ENCODE measurements at regions not wholly inside any gene's neighbourhood (a gene's known extent, or its start where the extent isn't known, plus 50 kb on each side); places are given as distances from the start of the nearest gene placed in this dataset.
"Not testable (repeated sequence)": the region's sequence is repeated elsewhere in the genome, so short reads cannot be mapped to it uniquely, and the experiment has no call there.

- in situ Hi-C loops (cut with HindIII; ENCODE audit: low pct_unique_long_range_greater_than_20kb, low sequenced_read_pairs); DNase-seq (ENCODE audit: low read depth, low spot score): not testable (repeated sequence)
Observed at GRCh38 chr2:87409601-87410000, 338.3 kb upstream of the PLGLB2 start.

GRCh38 chr2:87410371-87410770 lies 337.5 kb upstream of the PLGLB2 start:
- in situ Hi-C loops (cut with HindIII; ENCODE audit: low pct_unique_long_range_greater_than_20kb, low sequenced_read_pairs); DNase-seq (ENCODE audit: low read depth, low spot score): not testable (repeated sequence)

- in situ Hi-C loops (cut with HindIII; ENCODE audit: low pct_unique_long_range_greater_than_20kb, low sequenced_read_pairs); DNase-seq (ENCODE audit: low read depth, low spot score): not testable (repeated sequence)
Observed at GRCh38 chr2:87412036-87412820, 335.7 kb upstream of the PLGLB2 start.

- in situ Hi-C loops (cut with HindIII; ENCODE audit: low pct_unique_long_range_greater_than_20kb, low sequenced_read_pairs); DNase-seq (ENCODE audit: low read depth, low spot score): not testable (repeated sequence)
Observed at GRCh38 chr2:87414331-87414730, 333.6 kb upstream of the PLGLB2 start.

DNA sequence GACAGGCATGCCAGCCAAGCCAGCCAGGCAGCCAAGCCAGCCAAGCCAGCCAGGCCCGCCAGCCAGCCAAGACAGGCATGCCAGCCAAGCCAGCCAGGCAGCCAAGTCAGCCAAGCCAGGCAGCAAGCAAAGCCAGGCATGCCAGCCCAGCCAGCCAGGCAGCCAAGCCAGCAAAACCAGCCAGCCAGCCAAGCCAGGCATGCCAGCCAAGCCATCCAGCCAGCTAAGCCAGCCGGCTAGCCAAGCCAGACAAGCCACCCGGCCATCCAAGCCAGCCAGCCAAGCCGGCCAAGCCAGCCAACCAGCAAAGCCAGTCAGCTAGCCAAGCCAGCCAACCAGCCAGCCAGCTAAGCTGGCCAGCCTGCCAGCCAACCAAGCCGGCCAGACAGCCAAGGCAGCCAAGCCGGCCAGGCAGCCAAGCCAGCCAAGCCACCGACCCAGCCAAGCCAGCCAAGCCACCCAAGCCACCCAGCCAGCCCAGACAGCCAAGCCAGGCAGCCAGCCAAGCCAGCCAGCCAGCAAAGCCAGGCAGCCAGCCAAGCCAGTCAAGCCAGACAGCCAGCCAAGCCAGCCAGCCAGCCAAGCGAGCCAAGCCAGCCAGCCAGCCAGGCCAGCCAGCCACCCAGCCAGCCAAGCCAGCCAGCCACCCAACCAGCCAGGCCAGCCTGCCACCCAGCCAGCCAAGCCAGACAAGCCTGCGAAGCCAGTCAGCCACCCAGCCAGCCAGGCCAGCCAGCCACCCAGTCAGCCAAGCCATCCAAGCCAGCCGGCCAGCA lies 332.9 kb upstream of the PLGLB2 start:
- DNase-seq (ENCODE audit: low read depth, low spot score); in situ Hi-C loops (cut with HindIII; ENCODE audit: low pct_unique_long_range_greater_than_20kb, low sequenced_read_pairs): not testable (repeated sequence)

GRCh38 chr2:87415586-87416265 lies 332.2 kb upstream of the PLGLB2 start:
- in situ Hi-C loops (cut with HindIII; ENCODE audit: low pct_unique_long_range_greater_than_20kb, low sequenced_read_pairs); DNase-seq (ENCODE audit: low read depth, low spot score): not testable (repeated sequence)

DNA sequence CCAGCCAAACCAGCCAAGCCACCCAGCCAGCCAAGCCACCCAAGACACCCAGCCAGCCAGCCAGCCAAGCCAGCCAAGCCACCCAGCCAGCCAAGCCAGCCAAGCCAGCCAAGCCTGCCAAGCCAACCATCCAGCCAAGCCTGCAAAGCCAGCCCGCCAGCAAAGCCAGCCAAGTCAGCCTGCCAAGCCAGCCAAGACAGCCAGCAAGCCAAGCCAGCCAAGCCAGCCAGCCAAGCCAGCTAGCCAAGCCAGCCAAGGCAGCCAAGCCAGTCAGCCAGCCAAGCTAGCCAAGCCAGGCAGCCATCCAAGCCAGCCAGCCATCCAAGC lies 331.7 kb upstream of the PLGLB2 start:
- DNase-seq (ENCODE audit: low read depth, low spot score); in situ Hi-C loops (cut with HindIII; ENCODE audit: low pct_unique_long_range_greater_than_20kb, low sequenced_read_pairs): not testable (repeated sequence)

DNA sequence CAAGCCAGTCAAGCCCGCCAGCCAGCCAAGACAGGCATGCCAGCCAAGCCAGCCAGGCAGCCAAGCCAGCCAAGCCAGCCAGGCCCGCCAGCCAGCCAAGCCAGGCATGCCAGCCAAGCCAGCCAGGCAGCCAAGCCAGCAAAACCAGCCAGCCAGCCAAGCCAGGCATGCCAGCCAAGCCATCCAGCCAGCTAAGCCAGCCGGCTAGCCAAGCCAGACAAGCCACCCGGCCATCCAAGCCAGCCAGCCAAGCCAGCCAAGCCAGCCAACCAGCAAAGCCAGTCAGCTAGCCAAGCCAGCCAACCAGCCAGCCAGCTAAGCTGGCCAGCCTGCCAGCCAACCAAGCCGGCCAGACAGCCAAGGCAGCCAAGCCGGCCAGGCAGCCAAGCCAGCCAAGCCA lies 330.7 kb upstream of the PLGLB2 start:
- DNase-seq (ENCODE audit: low read depth, low spot score); in situ Hi-C loops (cut with HindIII; ENCODE audit: low pct_unique_long_range_greater_than_20kb, low sequenced_read_pairs): not testable (repeated sequence)

GRCh38 chr2:87417742-87418567 lies 329.9 kb upstream of the PLGLB2 start:
- in situ Hi-C loops (cut with HindIII; ENCODE audit: low pct_unique_long_range_greater_than_20kb, low sequenced_read_pairs); DNase-seq (ENCODE audit: low read depth, low spot score): not testable (repeated sequence)

DNA sequence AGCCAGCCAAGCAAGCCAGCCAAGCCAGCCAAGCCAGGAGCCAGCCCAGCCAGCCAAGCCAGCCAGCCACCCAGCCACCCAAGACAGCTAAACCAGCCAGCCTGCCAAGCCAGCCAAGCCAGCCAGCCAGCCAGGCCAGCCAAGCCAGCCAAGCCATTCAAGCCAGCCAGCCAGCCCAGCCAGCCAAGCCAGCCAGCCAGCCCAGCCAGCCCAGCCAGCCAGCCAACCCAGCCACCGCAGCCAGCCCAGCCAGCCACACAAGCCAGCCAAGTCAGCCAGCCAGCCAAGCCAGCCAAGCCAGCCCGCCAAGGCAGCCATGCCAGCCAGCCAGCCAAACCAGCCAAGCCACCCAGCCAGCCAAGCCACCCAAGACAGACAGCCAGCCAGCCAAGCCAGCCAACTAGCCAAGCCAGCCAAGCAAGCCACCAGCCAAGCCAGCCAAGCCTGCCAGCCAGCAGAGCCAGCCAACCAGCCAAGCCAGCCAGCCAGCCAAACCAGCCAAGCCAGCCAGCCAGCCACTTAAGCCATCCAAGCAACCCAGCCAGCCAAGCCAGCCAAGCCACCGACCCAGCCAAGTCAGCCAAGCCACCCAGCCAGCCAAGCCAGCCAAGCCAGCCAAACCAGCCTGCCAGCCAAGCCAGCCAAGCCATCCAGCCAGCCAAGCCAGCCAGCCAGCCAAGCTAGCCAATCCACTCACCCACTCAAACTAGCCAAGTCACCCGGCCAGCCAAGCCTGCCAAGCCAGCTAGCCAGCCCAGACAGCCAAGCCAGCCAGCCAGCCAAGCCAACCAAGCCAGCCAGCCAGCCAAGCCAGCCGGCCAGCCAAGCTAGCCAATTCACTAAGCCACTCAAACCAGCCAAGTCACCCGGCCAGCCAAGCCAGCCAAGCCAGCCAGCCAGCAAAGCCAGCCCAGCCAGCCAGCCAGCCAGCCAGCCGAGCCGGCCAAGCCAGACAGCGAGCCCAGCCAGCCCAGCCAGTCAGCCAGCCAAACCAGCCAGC lies 328.8 kb upstream of the PLGLB2 start:
- DNase-seq (ENCODE audit: low read depth, low spot score); in situ Hi-C loops (cut with HindIII; ENCODE audit: low pct_unique_long_range_greater_than_20kb, low sequenced_read_pairs): not testable (repeated sequence)

GRCh38 chr2:87419980-87420379 lies 327.9 kb upstream of the PLGLB2 start:
- DNase-seq (ENCODE audit: low read depth, low spot score); in situ Hi-C loops (cut with HindIII; ENCODE audit: low pct_unique_long_range_greater_than_20kb, low sequenced_read_pairs): not testable (repeated sequence)

- in situ Hi-C loops (cut with HindIII; ENCODE audit: low pct_unique_long_range_greater_than_20kb, low sequenced_read_pairs); DNase-seq (ENCODE audit: low read depth, low spot score): not testable (repeated sequence)
Observed at GRCh38 chr2:87420954-87421353, 326.9 kb upstream of the PLGLB2 start.

DNA sequence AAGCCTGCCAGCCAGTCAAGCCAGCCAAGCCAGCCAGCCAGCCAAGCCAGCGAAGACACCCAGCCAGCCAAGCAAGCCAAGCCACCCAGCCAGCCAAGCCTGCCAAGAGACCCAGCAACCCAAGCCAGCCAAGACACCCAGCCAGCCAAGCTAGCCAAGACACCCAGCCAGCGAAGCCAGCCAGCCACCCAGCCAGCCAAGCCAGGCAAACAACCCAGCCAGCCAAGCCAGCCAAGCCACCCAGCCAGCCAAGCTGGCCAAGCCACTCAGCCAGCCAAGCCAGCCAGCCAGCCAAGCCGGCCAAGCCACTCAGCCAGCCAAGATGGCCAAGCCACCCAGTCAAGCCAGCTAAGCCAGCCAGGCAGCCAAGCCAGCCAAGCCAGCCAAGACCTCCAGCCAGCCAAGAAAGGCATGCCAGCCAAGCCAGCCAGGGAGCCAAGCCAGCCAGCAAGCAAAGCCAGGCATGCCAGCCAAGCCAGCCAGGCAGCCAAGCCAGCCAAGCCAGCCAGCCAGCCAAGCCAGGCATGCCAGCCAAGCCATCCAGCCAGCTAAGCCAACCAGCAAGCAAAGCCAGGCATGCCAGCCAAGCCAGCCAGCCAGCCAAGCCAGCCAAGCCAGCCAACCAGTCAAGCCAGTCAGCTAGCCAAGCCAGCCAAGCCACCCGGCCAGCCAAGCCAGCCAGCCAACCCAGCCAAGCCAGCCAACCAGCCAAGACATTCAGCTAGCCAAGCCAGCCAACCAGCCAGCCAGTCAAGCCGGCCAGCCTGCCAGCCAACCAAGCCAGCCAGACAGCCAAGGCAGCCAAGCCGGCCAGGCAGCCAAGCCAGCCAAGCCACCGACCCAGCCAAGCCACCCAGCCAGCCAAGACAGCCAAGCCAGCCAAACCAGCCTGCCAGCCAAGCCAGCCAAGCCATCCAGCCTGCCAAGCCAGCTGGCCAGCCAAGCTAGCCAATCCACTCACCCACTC lies 323.8 kb upstream of the PLGLB2 start:
- in situ Hi-C loops (cut with HindIII; ENCODE audit: low pct_unique_long_range_greater_than_20kb, low sequenced_read_pairs); DNase-seq (ENCODE audit: low read depth, low spot score): not testable (repeated sequence)

GRCh38 chr2:87424763-87425154 lies 323.1 kb upstream of the PLGLB2 start:
- in situ Hi-C loops (cut with HindIII; ENCODE audit: low pct_unique_long_range_greater_than_20kb, low sequenced_read_pairs); DNase-seq (ENCODE audit: low read depth, low spot score): not testable (repeated sequence)

- in situ Hi-C loops (cut with HindIII; ENCODE audit: low pct_unique_long_range_greater_than_20kb, low sequenced_read_pairs); DNase-seq (ENCODE audit: low read depth, low spot score): not testable (repeated sequence)
Observed at GRCh38 chr2:87425191-87425590, 322.7 kb upstream of the PLGLB2 start.

Measured in SK-MEL-5 (cell line).